ENCODE measurements at regions not wholly inside any gene's neighbourhood (a gene's known extent, or its start where the extent isn't known, plus 50 kb on each side); places are given as distances from the start of the nearest gene placed in this dataset.

GRCh38 chr6:15966000-15966520 is 162.8 kb upstream of the MYLIP start:
- TF ChIP-seq CTCF (tag by site-specific recombination; IDR thresholded peaks at IDR 0.05), result no peak
- no peak for TF ChIP-seq YY1 (tag by site-specific recombination; IDR thresholded peaks at IDR 0.05)
- no peak for TF ChIP-seq ZBTB20 (tag by site-specific recombination; IDR thresholded peaks at IDR 0.05)
- TF ChIP-seq ZNF660 (tag by site-specific recombination; IDR thresholded peaks at IDR 0.05), result no peak
- TF ChIP-seq ELK4 (IDR thresholded peaks at IDR 0.05; ENCODE audit: borderline replicate concordance, low read depth, low read length), result no peak
